Activated T-cell treated with anti-CD3 and anti-CD28 coated beads for 48 hours (primary cell): ENCODE measurements at regions not wholly inside any gene's neighbourhood (a gene's known extent, or its start where the extent isn't known, plus 50 kb on each side); places are given as distances from the start of the nearest gene placed in this dataset.

ENCODE experiments used
- DNase-seq: peaks from one replicate; pipeline ENCODE4 v3.0.0-alpha.2; 2020; ENCODE audit warnings: low read depth

DNA sequence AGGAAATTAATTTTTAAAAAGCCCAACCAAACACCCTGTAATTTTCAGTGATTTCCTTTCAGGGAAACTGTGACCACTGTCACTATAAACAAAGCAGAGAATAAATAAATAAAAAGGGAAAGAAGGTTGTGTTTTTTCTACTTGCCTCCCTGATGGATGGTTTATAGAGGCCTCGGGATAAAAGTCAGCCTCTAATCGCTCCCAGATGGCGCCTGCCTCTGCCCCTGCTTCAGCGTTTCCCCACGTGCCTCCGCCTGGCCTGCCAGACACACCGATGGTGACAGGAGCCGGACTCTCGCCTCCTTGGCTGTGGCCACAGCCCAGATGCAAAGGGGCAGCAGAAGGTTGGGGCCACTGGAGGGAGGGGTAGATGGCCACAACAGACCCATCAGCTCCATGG lies 327.7 kb downstream of the CDC5L start:
- no peak for DNase-seq

DNA sequence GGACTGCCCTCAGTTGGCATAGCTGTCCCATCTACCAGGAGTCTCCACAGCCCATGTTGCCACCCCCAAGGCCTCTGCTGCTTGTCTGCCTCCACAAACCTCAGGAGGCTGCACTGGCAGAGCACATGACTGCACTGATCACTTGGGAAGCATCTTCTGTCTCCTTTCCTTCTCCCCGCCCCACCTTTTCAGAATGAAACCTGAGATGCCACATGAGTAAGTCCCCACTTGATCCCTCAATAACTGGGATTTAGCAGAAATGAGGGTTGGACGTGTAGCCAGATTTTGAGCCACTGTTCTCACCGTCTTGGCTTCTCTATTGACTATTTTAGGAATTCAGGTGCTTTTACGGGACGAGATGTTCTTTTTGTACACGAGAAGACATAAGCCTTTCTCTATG lies 328.4 kb downstream of the CDC5L start:
- DNase-seq, result no peak

DNA sequence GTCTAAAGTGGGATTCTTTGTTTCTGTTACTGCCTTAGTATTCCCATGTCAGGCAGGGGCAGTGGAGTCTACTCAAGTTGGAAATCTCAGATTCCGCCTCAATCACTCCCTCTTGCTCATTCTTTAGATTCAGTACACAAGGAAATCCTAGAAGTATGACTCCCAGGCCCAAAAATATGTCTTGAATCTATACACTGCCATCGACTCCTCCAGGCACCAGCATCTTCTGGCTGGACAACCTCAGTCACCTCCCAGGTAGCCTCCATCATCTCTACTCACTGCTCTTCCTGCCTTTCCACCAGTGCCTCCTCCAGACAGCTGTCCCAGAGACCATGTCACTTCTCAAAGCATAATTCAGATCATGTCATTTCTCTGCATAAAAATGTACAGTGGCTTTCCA lies 329.9 kb downstream of the CDC5L start:
- DNase-seq, result no peak

DNA sequence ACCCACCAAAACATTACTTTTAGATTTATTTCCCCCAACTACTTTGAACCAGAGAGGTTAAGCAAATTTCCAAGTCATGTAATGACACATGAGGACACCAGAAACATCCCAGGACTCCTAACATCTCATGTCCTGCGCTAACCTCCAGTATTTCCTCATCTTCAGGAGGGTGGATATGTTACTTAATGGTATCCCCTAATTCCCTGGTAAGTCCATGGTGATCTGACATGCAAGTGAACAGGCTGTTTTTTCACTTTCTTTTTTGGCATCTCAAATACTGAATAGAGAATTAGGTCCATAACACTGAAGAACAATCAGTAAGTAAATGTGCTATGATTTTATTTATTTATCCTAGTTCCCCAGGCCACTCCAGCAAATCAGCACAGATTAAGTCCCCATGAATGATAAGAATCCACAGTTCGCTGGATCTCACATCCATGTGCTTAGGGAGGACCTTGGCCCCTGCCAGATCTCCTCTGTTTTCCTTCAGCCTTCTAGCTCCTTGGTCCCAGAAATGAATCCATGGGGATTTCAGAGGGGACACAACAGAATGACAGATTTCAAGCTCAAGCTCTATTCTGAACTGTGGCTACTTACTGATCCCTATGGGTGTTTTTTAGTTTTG lies 334.6 kb downstream of the CDC5L start:
- no peak for DNase-seq

DNA sequence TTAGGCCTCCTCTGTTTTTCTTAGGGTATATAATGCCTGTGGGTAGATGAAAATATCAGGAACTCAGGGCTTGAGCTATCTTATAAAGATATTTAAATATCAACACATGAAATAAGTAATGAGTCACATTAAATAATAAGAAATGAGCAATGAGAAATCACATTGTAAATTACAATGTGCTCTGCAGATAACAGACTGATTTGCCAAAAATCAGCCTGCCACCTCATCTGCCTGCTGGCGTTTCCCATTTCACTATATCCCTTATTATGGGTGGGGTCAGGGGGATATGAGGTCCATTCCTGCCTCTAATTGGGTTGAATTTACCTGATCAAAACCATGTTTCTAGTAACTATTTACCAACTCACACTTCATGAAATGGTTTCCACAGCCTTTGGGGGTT lies 335.2 kb downstream of the CDC5L start:
- DNase-seq, result no peak

DNA sequence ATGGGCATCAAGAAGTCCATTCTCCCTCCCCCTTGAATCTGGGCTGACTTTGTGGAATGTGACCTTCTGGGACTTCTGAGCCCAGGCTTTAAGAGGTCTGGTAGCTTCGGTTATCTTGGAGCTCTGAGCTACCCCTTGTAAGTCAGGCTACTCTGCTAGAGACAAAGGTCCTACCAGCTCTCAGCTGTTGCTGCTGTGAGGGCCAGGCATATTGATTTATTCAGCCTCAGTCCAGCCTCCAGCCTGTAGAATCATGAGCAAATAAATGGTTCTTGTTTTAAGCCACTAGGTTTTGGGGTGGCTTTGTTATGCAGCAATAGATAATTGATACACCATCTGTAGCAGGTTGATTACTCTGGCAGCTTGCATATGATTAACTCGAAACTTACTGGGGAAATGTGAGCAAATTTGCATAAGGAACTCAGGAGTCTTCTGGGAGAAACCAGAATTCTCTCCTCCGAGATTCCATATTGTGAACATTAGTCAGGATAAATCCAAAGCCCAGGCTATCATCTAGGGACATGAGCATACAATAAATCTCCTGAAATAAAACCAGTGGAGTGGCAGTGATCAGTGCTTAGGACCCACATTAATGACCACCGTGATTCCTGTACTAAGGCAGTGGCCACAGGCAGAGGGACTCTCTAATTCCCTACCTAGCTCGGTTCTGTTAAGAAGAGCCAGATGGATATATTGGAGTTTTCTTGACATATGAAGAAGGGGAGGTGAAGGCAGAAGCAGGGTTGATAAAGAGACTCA lies 336.1 kb downstream of the CDC5L start:
- no peak for DNase-seq

DNA sequence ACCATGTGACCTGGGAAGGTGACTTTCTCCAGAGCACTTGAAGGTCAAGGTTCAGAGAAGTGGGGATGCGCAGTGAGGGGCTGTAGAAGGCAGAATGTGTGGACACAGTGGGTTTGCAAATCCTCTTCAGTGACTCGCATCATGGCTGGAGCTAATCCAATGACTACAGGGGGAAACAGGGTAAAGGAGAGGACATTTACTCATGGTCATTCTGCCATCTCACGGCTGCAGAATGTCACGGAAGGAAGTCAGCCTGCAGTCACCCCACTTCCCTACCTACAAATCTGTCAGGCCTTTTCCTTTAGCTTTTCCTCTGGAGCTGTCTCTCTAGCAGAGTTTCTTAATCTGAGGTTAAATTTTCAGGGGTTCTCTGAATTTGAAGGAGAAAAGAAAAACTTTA lies 337.6 kb downstream of the CDC5L start:
- no peak for DNase-seq

DNA sequence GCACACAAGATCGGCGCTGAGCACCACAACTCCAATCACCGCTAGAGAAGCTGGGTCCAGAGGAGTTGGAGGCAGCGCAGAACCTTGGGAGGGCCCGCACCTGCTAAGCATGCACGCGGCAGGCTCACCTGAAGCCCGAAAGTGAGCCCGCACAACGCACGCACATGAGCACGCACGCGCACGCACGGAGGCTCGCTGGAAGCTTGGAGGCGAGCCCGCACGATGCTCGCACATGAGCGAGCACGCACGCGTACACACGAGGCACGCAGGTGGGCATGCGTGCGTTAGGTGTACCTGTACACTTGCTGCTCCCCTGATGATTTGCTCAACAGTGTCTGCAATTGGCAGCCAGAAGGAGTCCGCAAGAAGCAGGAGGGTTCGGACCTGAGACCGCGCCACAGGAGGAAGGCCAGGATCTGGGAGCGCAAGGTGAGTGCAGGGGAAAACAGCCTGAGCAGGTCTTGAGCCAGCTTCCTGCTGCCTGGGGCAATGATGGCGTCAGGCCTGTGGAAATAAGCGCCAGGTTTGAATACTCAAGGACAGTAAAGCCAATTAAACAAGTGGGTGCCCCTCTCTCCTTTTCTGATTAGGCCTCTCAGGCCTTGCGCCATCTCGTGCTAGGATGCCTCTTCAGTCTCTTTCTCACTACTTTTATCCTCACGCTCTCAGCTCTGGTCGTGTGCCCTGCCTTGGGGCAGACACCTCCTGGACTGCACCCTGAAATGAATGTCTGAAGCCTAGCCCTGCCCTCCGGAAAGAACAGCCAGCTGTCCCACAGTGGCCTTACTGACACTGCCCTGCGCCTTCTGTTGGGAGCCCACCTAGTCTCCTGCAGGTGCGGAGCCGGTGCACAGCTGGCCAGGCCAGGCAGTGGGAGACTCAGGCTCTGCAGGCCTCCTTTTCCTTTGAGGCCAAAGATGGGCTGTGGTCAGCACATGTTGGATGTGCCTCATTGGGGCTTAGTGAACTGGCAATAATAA lies 340.4 kb downstream of the CDC5L start:
- no peak for DNase-seq

DNA sequence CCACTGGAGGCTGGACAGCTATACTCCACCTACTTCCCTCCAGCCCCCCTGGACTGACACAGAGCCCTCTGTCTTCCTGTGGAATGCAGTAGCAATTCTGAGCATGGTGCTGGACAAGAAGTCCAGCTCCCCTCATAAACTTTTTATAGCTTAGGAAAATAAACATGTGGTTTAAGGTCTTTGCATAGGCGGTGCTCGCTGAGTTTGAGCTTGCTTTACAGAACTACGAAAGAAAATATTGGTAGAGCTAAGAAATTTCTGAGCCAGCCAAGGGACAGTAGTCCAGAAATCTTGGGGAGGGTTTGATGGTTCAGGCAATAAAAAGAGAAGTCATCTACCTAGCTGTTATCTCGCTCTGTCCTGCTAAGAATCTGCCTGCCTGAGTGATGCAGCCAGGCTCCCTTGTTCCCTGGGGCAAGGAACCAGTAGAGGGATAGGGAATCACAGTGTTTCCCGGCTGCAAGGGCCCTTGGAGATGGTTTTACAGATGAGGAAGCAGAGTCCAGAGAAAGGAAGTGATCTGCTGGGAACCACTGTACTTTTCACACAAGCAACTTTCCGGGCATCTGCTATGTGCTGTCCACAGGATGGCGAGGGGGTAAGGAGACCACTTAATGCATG lies 343.4 kb downstream of the CDC5L start:
- DNase-seq, result no peak

DNA sequence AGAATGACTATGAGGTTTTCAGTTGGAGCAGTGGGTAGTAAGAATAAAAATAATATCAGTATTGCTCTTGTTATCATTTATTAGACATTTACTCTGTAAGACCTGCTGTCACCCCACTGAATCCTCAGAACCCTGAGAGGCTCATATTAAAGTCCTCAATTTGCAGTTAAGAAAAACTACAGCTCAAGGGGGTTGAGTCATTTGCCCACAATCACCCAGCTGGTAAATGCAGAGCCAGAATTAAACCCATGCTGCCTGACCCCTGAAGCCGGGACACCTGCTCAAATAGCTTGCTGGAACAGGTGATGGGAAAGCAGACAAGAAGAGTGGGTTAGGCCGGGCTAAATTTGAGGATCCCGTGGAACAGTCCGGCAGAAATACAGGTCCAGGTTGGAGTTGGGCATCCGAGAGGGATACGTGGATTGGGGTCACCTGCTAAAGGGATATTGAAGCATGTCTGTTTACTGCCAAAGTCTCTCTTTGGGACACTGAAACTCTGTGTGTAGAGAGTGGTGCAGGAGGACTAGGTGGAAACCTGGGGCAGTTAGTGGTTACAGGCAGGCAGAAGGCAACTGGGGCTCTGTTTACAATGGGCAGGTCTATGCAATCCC lies 344.1 kb downstream of the CDC5L start:
- DNase-seq, result no peak

DNA sequence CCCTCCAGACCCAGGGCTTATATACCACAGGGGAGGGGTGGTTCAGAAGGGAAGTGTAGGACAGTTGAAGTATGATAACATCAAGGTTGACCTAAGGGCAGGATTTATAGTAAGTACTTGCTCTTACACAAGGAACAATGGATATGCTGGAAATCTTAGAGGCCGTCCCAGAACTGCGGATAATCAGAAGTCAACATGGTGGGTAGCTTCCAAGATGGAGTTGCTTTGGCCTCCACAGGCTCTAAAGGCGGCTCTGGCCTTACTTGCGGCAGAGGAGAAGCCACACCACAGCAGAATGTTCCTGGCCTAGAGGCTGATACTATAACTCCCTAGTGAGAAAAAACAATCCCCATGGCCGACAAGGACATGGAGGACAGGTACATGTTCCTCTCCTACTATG lies 344.7 kb downstream of the CDC5L start:
- DNase-seq, result no peak

DNA sequence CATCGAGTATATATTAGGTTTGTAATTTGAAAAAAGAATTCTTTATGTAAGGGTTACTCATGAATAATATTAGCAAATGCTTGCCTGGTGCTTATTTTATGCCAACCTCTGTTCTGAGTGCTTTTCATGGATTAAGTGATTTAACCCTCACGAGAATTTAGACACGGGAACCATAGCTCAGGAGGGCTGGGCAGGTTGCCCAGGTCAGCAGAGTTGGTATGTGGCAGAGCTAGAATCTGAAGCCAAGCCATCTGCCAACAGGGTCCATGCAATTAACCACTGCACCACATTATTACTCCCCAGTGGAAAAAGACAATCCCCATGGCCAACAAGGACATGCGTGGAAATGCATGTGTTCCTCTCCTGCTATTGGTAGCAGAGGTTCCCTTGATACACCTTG lies 345.6 kb downstream of the CDC5L start:
- no peak for DNase-seq

DNA sequence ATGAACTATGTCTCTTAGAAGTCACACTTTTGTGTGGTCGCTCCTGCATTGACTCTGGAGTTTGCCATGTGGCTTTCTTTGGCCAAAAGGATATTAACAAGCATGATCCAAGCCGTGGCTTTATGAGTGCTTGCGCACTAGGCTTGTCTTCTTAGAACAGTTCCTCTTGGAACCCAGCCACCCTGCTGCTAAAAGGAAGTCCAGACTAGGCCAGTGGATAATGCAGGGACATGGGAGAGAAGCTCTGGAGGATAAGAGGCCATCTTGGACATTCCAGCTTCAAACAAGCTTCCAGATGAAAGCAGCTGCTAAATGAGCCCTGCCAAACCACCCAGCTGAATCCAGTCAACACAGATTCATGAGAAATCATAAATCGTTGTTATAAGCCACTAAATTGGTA lies 346.4 kb downstream of the CDC5L start:
- no peak for DNase-seq

DNA sequence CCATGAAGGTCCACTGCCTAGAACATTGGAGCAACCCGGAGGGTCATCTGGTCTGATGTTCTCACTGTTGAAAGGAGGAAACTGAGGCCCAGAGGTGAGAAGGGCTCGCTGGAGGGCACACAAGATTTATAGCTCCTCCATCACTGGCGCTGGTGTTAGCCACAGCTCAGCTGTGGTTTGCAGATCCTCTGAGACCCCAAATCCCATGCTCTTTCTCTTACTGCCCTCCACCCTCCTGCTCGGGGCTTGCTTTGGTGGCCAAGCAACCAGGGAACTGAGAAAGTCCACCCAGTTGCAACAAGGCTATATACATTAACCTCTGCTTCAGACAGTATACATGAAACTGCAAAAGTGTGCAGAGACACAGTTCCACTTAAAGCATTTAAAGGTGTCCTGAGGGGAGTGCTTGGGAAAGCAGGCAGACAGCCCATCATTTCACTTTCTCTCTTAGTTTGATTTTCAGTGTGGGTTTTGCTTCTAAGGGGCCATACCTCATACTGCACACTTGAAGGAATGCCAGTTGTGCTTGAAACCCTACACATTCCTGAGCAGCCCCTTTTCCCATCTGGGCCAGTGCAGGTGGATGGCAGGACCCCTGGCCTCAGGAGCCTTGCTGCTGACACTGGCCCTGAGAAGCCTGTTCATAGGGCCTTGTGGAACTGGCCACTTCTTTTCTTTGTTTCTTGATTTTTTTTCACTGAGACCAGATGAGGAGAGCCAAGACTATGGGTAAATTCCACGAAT lies 347.6 kb downstream of the CDC5L start:
- DNase-seq, result no peak

DNA sequence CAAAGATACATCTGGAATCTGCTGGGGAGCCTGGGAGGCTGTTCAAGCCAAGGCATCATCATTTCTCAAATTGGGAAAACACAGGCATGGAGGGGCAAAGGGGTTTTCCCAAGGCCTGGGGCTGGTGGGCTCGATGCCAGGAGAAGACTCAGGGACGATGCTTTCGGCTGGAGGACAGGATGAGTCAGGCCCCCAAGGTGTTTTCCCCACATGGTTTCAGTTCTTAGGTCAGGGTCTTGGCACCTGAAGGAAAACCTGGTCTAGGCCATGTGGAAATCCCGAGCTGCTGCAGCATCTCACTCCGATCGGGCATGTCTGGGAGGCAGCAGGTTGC lies 348.1 kb downstream of the CDC5L start:
- DNase-seq, result peak; percentile 8

DNA sequence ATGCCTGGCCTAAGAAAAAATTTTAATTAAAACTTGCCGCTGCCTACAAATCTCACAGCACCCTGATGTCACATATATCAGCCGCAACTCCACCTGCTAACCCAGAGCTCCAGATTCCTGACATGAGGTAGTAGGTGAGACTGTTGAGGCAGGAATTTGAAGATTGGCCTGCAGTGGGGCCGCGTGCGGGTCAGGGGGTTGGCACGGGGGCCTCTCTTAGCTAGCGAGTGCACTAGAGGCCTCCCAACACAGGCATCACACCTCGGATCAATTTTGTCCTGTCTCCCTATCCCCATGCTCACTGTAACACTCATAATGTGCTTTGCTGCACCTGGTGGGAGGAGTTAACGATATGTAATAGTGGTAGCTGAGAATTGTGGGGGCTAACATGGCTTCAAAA lies 349.8 kb downstream of the CDC5L start:
- DNase-seq, result no peak

DNA sequence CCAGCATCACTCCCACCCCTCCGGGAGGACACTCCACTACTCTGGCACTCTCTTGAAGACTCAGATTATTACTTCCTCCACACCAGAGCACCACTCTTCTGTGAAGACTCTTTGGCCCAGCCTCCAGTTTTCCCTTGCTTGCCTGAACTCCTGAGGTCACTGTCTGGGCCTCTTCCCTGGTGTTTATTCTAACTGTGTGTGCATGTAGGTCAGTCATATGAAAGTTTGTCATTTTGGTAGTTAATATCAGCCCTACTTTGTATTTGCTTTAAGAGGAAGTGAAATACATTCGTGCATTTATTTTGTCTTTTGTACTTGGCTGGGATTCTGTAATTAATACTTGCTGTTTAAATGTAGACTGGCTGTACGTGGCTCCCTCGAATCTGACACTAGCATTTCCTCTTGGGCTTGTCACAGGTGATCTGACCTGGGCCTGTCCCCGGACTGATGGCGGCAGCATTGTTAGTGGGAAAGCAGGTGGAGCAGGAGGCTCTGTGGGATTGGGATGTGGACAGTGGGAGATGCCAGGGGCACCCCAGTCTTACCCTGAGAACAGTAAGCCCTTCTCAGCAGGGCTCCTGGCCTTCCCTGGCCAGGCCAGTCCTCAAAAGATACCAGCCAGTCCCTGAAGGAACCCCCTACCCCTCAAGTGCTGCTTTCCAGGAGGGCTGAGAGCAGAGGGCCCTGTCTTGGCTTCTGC lies 350.5 kb downstream of the CDC5L start:
- DNase-seq, result no peak

DNA sequence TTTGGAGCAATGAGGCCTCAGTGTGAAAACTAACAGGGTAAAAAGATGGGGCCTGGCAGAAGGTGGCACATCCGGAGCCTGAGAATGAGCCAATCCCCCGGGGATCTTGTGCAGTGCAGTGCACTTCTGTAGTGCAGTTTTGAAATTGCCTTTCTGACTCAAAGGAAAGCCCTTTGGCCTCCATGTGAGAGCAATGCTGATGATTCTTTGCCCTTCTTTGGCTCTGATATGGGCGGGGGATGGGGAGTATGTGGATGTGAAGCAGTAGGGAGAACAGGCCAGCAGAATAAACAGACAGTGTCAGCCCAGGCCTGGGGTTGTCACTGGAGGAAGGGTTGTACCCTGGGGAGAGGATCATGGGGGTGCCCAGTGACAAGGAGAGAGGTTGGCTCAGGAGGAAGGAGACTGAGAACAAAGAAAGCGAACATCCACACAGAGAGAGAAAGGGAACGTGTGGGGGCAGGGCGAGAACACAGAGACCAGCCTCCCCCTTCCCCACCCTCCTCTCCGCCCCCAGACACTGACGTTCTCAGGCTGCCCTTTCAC lies 351.2 kb downstream of the CDC5L start:
- DNase-seq, result no peak

DNA sequence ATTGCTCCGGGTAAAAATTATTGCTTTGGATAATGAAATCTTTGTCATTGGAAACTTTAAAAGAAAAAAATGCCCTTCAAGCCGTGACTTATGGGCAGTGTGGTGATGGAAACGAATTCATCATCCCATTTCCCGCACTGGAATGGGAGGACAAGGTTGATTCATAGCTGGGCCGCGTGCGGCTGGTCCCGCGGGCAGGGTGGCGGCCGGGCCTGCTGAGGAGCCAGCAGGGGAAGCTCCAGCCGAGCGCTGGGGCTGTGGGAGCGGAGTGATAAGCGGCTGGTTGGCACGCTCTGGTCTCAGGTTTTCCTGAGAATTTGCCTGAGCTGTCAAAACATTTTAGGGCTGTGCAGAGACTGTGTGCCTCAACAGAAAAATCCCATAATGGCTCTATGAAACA lies 351.7 kb downstream of the CDC5L start:
- DNase-seq, result no peak

DNA sequence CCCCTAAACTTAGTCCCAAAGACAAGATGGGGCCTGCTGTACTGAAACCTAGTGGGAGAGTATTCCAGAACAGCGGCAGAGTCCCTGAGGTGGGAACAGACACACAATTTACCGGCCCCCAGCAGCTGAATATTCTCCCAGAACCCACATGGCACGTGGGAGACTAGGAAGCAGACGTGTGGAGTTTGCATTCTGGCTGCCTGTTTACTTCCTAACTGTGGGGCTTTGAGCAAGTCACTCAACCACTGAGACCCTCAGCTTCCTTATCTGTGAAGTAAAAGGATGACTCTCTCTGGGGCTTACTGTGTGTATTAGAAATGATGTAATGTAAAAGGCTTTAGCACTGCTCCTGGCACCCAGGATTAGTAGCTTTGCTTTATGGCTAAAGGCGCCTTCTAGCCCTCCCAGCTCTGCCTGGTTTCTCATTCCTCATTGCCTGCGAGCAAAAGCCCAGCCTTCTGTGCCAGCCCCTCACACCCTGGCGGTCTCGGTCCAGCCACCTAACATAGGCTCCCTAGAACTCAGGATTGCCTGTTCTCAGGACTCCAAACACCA lies 353.1 kb downstream of the CDC5L start:
- DNase-seq, result no peak
